T-cell (primary cell): ENCODE measurements at regions not wholly inside any gene's neighbourhood (a gene's known extent, or its start where the extent isn't known, plus 50 kb on each side); places are given as distances from the start of the nearest gene placed in this dataset.

Experiments used
- ATAC-seq, 4 experiments: fragments of 200-7000 bp in 3 of 4; fragments of 150-1000 bp in 1 of 4; cut with Tn5 transposase; replicated peaks in 1 of 4; 1 replicate in 3 of 4; 2 replicates in 1 of 4; pipeline ENCODE4 v1.10.0; 2021; ENCODE audit warnings: moderate library complexity in 3 of 4, mild to moderate bottlenecking in 2 of 4, moderate number of reproducible peaks in 1 of 4
- CTCF ChIA-PET, 2 donors: fragments of 300-600 bp; sonication (Branson Sonifier 250); formaldehyde crosslinking; loops; one replicate each; lab custom pipeline; 2022; ENCODE audit warnings: antibody characterized with exemption in 2 of 2; lab: Charles Lee
- POLR2A ChIA-PET, 2 donors: fragments of 300-600 bp; sonication (Branson Sonifier 250); formaldehyde crosslinking; loops; one replicate each; lab custom pipeline; 2022; ENCODE audit warnings: antibody characterized with exemption in 2 of 2; lab: Charles Lee
- DNase-seq, 35 experiments: peaks; one replicate each; pipeline versions ENCODE4 v3.0.0 to v3.0.0-alpha.2; 2013 to 2023
- H3K27ac ChIP-seq: one replicate; pipeline ENCODE4 v1.5.1; 2013; ENCODE audit warnings: low read length
- H3K27me3 ChIP-seq, 2 experiments: replicated peaks in 1 of 2; 1 replicate in 1 of 2; 2 replicates in 1 of 2; pipeline versions ENCODE4 v1.6.1 to v1.7.0; 2013; ENCODE audit warnings: low read length in 1 of 2, mixed read lengths in 1 of 2; ENCODE audit not compliant: control insufficient read depth in 2 of 2, insufficient read depth in 2 of 2; ENCODE audit errors: extremely low read depth in 1 of 2
- H3K36me3 ChIP-seq, 2 donors: 1 replicate in 1 of 2; 2 replicates in 1 of 2; pipeline versions ENCODE4 v1.6.1 to v1.7.0; 2013; ENCODE audit warnings: low read length in 1 of 2; ENCODE audit not compliant: control insufficient read depth in 2 of 2, insufficient read depth in 1 of 2; ENCODE audit errors: extremely low read depth in 1 of 2
- H3K4me1 ChIP-seq, 2 experiments: 1 replicate in 1 of 2; 2 replicates in 1 of 2; pipeline versions ENCODE4 v1.6.1 to v1.7.0; 2013; ENCODE audit warnings: low read length in 2 of 2, mixed read lengths in 1 of 2; ENCODE audit not compliant: insufficient read depth in 2 of 2, control insufficient read depth in 1 of 2; ENCODE audit errors: extremely low read depth in 1 of 2
- H3K4me3 ChIP-seq, 2 donors: 1 replicate in 1 of 2; 2 replicates in 1 of 2; pipeline versions ENCODE4 v1.5.1 to v1.7.0; 2013; ENCODE audit warnings: mild to moderate bottlenecking in 2 of 2, low read length in 1 of 2, moderate library complexity in 1 of 2; ENCODE audit not compliant: control insufficient read depth in 1 of 2; ENCODE audit errors: extremely low read depth in 1 of 2
- H3K9me3 ChIP-seq: 2 replicates; pipeline ENCODE4 v1.7.0; 2013
- H3K27ac Mint-ChIP-seq, 2 donors: one replicate each; pipeline ENCODE4 v1.8.0; 2020 to 2021; ENCODE audit warnings: mild to moderate bottlenecking in 2 of 2, mixed read lengths in 2 of 2
- H3K27me3 Mint-ChIP-seq, 2 donors: one replicate each; pipeline ENCODE4 v1.8.0; 2021 to 2022; ENCODE audit warnings: mixed read lengths in 2 of 2
- H3K36me3 Mint-ChIP-seq: one replicate; pipeline ENCODE4 v1.8.0; 2021; ENCODE audit warnings: mixed read lengths
- H3K4me1 Mint-ChIP-seq, 3 donors: one replicate each; pipeline ENCODE4 v1.8.0; 2020 to 2022; ENCODE audit warnings: mixed read lengths in 3 of 3, mild to moderate bottlenecking in 1 of 3
- H3K4me3 Mint-ChIP-seq, 3 donors: one replicate each; pipeline ENCODE4 v1.8.0; 2020 to 2022; ENCODE audit warnings: mild to moderate bottlenecking in 3 of 3, mixed read lengths in 3 of 3, moderate library complexity in 3 of 3
- H3K9me3 Mint-ChIP-seq, 3 donors: one replicate each; pipeline ENCODE4 v1.8.0; 2020 to 2022; ENCODE audit warnings: mixed read lengths in 3 of 3
- WGBS: methylation state at CpG from one replicate; pipeline ENCODE4 v1.1.5; 2013; ENCODE audit warnings: missing lambda C conversion rate; ENCODE audit not compliant: insufficient coverage; 5-methylcytosine and 5-hydroxymethylcytosine counted together

DNA sequence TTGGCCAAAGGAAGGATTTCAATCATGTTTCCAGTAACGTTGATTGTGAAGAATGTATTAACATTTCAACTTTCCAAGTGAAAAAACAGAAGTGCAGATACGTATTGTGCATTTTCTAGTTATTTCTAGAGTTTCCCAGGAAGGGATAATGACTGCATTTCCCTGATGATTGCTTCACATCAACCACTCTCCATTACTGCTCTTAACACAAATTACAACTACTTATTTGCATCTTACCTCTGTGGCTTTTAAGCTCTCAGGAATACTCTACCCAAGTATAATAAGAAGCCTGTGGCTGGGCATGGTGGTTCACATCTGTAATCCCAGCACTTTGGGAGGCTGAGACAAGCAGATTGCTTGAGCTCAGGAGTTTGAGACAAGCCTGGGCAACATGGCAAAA lies 582.5 kb downstream of the ZNF385D start:
- Mint-ChIP-seq H3K27ac (no peak overlapping the region), H3K9me3 (peaks cover 10 to 14% (median 13%) of the 10 kb centered on the region in 3 donors), H3K36me3 (no peaks in the 10 kb centered on the region), H3K27me3 (no peaks in the 10 kb centered on the region), H3K4me3 (no peak overlapping the region), H3K4me1 (no peaks in the 10 kb centered on the region)
- WGBS: 60% methylated on average over 1 of the region's 2 CpGs
- no peaks in the 10 kb centered on the region for H3K4me1 ChIP-seq
- DNase-seq: no peak
- H3K9me3 ChIP-seq: no peaks in the 10 kb centered on the region
- no peak overlapping the region for H3K27ac ChIP-seq
- no peaks in the 10 kb centered on the region for H3K36me3 ChIP-seq
- CTCF ChIA-PET: no interaction called here
- POLR2A ChIA-PET: no interaction called here
- H3K4me3 ChIP-seq: no peak overlapping the region
- no peaks in the 10 kb centered on the region for H3K27me3 ChIP-seq
- no peak for ATAC-seq

DNA sequence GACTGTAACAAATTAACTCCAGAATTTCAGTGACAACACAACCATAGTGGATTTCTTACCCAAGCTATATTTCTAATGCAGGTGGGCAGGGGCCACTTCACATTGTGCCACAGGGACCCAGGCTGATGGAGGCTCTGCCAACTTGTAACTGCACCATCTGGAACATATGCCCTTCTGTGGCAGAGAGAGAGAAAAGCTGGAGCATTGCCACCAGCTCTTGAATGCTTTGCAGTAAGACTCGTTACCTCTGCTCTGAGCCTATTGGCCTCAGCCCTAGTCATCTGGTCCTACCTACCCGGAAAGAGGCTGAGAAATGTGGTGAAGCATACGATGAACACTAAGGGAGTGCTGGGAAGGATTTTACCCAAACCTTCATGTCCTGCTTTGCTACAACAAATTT lies 587.1 kb downstream of the ZNF385D start:
- Mint-ChIP-seq H3K27ac (no peak overlapping the region), H3K4me1 (no peaks in the 10 kb centered on the region), H3K36me3 (no peaks in the 10 kb centered on the region), H3K9me3 (peaks cover 9 to 22% (median 10%) of the 10 kb centered on the region in 3 donors), H3K4me3 (no peak overlapping the region), H3K27me3 (no peaks in the 10 kb centered on the region)
- POLR2A ChIA-PET: no interaction called here
- Histone ChIP-seq H3K4me1 (no peaks in the 10 kb centered on the region), H3K4me3 (no peak overlapping the region), H3K36me3 (no peaks in the 10 kb centered on the region), H3K9me3 (no peaks in the 10 kb centered on the region), H3K27me3 (no peaks in the 10 kb centered on the region), H3K27ac (no peak overlapping the region)
- DNase-seq (no peak), ATAC-seq (no peak)
- CTCF ChIA-PET: no interaction called here
- no CpG with 5 or more reads among the region's 3 CpGs for WGBS

DNA sequence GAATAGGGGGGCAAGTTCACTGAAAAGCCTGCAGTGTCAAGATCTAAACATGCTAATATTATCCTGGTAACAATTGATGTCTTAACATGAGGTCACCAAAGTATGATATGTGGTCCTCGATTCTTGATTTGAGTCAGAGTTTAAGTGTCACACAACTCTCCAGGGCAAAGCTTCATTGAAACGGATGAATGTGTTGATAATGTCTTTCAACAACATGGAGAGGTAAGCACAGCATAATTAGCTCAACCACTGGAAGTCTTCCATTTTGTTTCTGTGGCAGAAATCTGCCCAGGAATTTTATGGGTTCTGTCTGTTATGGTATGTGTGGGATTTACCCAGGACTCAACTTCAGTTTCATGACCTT lies 591.5 kb downstream of the ZNF385D start:
- ChIA-PET CTCF (no interaction called here), POLR2A (interaction anchor here in 1 of 2 donors (0.6 kb wide), 1 partner anchor 13 kb away, joined by 3 read pairs; no protein-coding TSS in a partner anchor)
- ATAC-seq: no peak
- no peak overlapping the region for H3K4me3 Mint-ChIP-seq
- Histone ChIP-seq H3K4me3 (no peak overlapping the region), H3K27ac (no peak overlapping the region), H3K4me1 (no peaks in the 10 kb centered on the region), H3K27me3 (no peaks in the 10 kb centered on the region), H3K9me3 (no peaks in the 10 kb centered on the region), H3K36me3 (no peaks in the 10 kb centered on the region)
- no peaks in the 10 kb centered on the region for H3K4me1 Mint-ChIP-seq
- no peaks in the 10 kb centered on the region for H3K27me3 Mint-ChIP-seq
- no peaks in the 10 kb centered on the region for H3K36me3 Mint-ChIP-seq
- peaks cover 17 to 37% (median 24%) of the 10 kb centered on the region in 3 donors for H3K9me3 Mint-ChIP-seq
- WGBS: no CpG with 5 or more reads among the region's 2 CpGs
- no peak for DNase-seq
- no peak overlapping the region for H3K27ac Mint-ChIP-seq

DNA sequence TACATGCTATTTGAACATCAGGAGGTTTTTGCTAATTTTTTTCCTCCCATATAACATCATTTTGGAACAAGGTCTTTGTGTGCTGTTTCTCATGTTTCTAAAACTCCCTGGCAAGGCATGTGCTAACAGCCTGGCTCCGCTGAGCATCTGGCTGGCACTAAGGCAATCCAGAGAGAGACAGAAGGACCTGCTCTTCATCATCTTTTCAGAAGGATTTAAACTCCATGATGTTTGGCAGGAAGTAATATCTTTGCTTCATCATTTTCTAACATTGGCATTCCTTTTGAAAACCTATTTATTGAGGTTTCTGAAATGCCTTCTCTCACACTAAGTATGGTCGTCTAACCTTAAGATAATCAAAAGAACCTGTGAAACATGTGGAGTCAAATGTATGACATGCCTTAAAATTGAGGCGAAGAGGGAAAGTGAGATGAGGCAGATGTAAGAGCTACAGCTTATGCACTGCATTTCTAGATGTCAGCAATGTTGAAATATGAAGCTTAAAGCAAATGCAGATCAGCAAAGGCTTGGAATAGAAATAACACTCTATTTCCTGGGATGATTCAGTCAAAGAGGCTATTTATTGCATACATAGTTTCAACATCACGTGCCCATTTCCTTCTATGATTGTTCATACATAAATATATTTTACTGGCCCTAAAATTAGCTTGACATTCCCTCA lies 592.0 kb downstream of the ZNF385D start:
- no peaks in the 10 kb centered on the region for H3K27me3 ChIP-seq
- POLR2A ChIA-PET: interaction anchor here in 1 of 2 donors (0.5 to 0.6 kb wide), 2 partner anchors 12 to 683 kb away, joined by 3 read pairs; no protein-coding TSS in a partner anchor
- Mint-ChIP-seq H3K4me3 (no peak overlapping the region), H3K27me3 (no peaks in the 10 kb centered on the region), H3K9me3 (peaks cover 15 to 37% (median 24%) of the 10 kb centered on the region in 3 donors), H3K36me3 (no peaks in the 10 kb centered on the region), H3K4me1 (no peaks in the 10 kb centered on the region), H3K27ac (no peak overlapping the region)
- no peaks in the 10 kb centered on the region for H3K4me1 ChIP-seq
- no peaks in the 10 kb centered on the region for H3K36me3 ChIP-seq
- no peak overlapping the region for H3K27ac ChIP-seq
- 67% methylated on average over 1 of the region's 4 CpGs for WGBS
- CTCF ChIA-PET: no interaction called here
- H3K4me3 ChIP-seq: no peak overlapping the region
- no peaks in the 10 kb centered on the region for H3K9me3 ChIP-seq
- no peak for ATAC-seq
- DNase-seq: no peak

DNA sequence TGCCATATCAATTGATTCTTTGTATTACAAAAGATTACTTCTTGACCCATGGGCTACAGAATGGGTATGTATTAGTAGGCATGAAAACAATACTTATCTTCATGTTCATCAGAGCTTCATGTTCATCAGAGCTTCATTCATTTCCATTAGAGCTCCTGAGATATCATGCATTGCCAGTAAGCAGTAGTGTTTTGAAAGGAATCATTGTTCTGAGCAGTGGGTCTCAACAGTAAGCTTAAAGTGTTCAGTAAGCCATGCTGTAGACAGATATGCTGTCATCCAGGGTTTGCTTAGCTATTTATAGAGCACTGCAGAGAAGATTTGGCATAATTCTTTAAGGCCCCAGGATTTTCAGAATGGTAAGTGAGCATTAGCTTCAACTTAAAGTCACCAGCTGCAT lies 596.1 kb downstream of the ZNF385D start:
- Histone ChIP-seq H3K4me3 (no peak overlapping the region), H3K4me1 (no peaks in the 10 kb centered on the region), H3K27ac (no peak overlapping the region), H3K36me3 (no peaks in the 10 kb centered on the region), H3K9me3 (no peaks in the 10 kb centered on the region), H3K27me3 (no peaks in the 10 kb centered on the region)
- ChIA-PET POLR2A (no interaction called here), CTCF (no interaction called here)
- Mint-ChIP-seq H3K36me3 (no peaks in the 10 kb centered on the region), H3K9me3 (peaks cover 20 to 36% (median 27%) of the 10 kb centered on the region in 3 donors), H3K27me3 (no peaks in the 10 kb centered on the region), H3K4me1 (no peaks in the 10 kb centered on the region), H3K27ac (no peak overlapping the region), H3K4me3 (no peak overlapping the region)
- ATAC-seq (no peak), DNase-seq (no peak)

GRCh38 chr3:21152555-21152954 lies 598.5 kb downstream of the ZNF385D start:
- H3K4me1 Mint-ChIP-seq: no peaks in the 10 kb centered on the region

More at GRCh38 chr3:21152555-21152954, 598.5 kb downstream of the ZNF385D start:
- Mint-ChIP-seq H3K4me3 (no peak overlapping the region), H3K9me3 (peaks cover 12 to 22% (median 18%) of the 10 kb centered on the region in 3 donors), H3K27me3 (no peaks in the 10 kb centered on the region), H3K27ac (no peak overlapping the region), H3K36me3 (no peaks in the 10 kb centered on the region)
- ATAC-seq (no peak), DNase-seq (no peak)
- no peaks in the 10 kb centered on the region for H3K4me1 ChIP-seq
- WGBS: no CpG with 5 or more reads among the region's 5 CpGs
- H3K27me3 ChIP-seq: no peaks in the 10 kb centered on the region
- ChIA-PET POLR2A (no interaction called here), CTCF (interaction anchor here in 1 of 2 donors (0.6 kb wide), 1 partner anchor 1478 kb away, joined by 4 read pairs; no protein-coding TSS in a partner anchor)
- no peaks in the 10 kb centered on the region for H3K36me3 ChIP-seq
- no peak overlapping the region for H3K4me3 ChIP-seq
- no peaks in the 10 kb centered on the region for H3K9me3 ChIP-seq
- no peak overlapping the region for H3K27ac ChIP-seq
